ENCODE measurements at regions not wholly inside any gene's neighbourhood (a gene's known extent, or its start where the extent isn't known, plus 50 kb on each side); places are given as distances from the start of the nearest gene placed in this dataset.

GRCh38 chr21:25126564-25126963 is 480.7 kb downstream of the MRPL39 start:
- no peak for DNase-seq

- DNase-seq, result no peak
Measured at GRCh38 chr21:25118648-25119047, 488.6 kb downstream of the MRPL39 start.

- no peak for DNase-seq
Measured at GRCh38 chr21:25115021-25115420, 492.3 kb downstream of the MRPL39 start.

DNA sequence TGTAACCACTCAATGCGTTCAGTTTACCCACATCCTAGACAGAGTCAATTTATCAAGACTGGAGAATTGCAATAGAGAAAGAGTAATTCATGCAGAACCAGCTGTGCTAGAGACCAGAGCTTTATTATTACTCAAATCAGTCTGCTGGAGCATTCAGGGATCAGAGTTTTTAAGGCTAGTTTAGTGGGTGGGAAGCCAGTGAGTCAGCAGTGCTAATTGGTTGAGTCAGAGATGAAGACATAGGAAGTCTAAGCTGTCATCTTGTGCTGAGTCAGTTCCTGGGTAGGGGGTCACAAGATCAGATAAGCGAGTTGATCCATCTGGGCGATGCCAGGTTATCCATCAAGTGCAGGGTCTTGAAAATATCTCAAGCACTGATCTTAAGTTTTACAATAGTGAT is 499.6 kb downstream of the MRPL39 start:
- DNase-seq, result peak; percentile 38

DNA sequence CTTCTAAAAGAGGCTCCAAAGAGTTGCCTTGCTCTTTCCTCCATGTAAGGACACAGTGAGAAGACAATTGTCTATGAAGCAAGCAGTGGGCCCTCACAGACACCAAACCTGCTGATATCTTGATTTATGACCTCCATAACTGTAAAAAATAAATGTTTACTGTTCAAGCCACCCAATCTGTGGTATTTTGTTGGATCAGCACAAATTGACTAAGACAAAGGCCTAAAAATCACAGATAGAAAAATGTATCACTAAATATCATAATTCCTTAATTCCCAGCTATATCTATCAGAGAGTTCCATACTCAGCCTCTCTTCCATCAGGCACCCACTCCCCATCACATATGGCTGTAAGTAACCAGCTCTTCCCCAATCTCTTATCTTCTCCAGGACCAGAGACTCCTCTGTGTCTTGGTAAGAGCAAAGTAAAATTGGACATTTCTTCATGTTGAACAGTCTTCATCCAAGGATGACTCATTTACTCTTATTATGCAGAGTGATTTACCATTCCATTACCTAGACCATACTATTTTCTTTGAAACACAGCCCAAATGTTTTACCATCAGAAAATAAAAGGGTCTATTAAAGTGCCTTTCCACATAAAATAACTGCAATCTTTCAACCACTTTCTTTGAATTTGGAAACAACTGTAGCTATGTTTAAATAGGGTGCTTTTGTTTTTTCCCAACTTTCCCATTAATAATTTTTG is 503.6 kb downstream of the MRPL39 start:
- DNase-seq, result no peak

GRCh38 chr21:25097648-25098047 is 509.6 kb downstream of the MRPL39 start:
- DNase-seq, result no peak

GRCh38 chr21:25094695-25095094 is 512.6 kb downstream of the MRPL39 start:
- DNase-seq, result no peak

DNA sequence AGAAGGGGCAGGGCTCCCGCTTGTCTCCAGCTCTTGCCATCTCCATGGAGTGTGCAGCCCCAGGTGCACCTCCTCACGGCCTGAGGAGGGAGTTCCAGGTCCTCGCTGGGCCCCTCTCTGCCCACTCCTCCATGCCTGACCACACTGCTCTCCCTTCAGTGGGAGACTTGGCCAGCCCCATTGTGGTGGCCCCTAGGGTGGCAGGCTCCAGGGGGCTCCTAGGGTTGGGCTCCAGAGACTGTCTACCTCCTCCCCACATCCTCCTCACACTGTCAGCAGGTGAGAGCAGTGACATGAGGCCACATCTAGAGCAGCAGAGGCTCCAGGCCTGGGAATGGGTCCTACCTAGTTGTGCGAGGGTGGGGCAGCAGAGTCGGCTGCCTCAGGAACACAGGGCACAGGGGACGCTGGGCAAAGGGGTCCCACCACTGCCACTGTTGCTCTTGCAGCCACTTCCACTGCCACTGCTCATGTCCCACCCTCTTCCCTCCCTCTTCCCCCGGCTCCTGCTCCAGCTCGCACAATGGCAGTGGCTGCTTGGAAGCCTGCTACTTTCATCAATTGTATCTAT is 514.8 kb downstream of the MRPL39 start:
- DNase-seq, result no peak

DNA sequence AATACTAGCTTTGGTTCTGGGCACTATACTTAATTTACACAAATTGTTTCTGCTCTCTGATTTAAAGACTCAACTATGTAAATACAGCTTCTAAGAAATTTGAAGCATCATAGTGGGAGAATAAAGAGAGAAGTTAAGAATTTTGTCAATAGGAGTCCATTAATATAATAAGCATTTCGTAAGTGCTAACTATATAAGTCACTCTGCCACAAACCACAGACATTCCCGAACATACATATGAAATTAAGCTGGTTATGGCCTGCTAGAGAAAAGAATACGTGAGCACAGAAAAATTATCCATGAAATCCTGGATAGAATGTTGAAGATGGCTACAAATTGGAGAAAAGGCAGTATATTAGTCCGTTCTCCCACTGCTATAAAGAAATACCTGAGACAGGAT is 526.2 kb downstream of the MRPL39 start:
- DNase-seq, result no peak

- DNase-seq, result no peak
Measured at GRCh38 chr21:25080661-25081060, 526.6 kb downstream of the MRPL39 start.

GRCh38 chr21:25080141-25080540 is 527.1 kb downstream of the MRPL39 start:
- DNase-seq, result no peak

- DNase-seq, result no peak
Measured at GRCh38 chr21:25079053-25079452, 528.2 kb downstream of the MRPL39 start.

DNA sequence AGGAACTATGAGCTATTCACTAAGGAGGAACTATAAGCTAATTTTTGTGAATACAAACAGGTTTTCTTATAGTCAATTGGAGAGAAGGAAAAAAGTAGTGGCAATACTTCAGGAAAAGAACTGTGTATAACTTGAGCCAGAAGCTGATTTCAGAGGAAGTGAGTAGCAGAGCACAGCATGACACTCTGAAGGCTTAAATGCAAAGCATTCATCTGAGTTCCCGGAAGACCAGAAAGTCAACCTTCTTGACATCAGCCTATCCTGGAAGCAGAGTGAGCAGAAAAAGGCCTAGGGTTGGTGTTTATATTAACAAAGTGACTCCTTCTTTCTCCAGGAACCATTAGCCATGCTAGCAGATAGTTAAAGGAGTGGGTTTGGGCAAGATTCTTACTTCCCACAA is 545.2 kb downstream of the MRPL39 start:
- DNase-seq, result no peak

DNA sequence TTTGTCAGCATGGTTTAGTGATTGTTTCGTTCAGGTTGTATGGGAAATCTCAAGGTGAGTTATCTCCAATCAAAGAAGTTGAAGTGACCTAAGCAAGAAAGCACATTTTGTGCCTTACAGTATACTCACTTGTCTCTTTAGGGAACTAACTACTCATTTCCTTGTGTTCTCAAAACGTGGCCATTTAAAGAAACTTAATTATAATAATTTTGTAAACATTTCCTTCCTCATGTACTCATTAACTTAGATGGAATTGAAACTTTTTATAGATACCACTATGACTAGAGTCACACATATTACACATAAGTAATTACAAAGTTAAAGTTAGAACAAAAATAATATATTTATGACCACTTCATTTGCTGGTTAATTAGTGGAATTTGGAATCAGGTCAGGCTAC is 552.6 kb downstream of the MRPL39 start:
- no peak for DNase-seq

GRCh38 chr21:25039461-25040380 is 567.6 kb downstream of the MRPL39 start:
- DNase-seq, result no peak

DNA sequence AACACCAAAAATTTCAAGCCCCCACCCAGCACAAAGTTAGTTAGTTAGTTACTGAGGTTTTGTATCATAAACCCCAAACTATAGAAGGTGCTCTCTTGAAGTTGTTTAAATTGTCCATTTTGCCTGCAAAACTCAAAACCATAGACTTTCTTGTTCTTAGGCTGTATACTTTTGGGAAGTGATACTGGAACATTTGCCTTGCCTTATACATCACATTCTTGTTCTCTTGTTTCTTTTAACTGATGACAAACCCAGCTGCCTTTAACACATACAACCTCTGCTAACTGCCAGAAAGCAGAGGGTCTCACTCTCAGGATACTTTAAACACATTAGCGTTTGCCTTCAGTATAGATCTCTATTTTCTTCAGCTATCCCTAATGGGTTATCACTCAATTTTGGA is 570.5 kb downstream of the MRPL39 start:
- no peak for DNase-seq

DNA sequence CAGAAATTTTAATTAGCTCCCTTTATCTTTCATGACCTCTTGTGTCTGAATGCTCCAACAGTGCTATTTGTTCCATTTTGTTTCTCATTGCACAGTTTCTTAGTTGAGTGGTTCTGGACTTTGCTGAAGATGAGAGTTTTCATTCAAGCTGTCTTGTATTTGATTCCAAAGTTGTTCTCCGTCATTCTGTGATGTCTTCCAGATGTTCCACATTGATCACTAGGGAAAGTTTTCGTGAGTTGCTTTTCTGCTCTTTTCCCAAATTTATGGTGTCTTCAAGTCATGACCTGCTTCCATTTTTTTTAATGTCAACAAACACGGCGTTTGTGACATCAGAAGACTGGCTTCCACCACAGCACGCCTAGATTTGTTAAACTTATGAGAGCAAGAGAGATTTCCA is 575.5 kb downstream of the MRPL39 start:
- no peak for DNase-seq

- no peak for DNase-seq
Measured at GRCh38 chr21:25029580-25029979, 577.7 kb downstream of the MRPL39 start.

GRCh38 chr21:25025596-25025995 is 581.7 kb downstream of the MRPL39 start:
- peak; percentile 11 for DNase-seq

DNA sequence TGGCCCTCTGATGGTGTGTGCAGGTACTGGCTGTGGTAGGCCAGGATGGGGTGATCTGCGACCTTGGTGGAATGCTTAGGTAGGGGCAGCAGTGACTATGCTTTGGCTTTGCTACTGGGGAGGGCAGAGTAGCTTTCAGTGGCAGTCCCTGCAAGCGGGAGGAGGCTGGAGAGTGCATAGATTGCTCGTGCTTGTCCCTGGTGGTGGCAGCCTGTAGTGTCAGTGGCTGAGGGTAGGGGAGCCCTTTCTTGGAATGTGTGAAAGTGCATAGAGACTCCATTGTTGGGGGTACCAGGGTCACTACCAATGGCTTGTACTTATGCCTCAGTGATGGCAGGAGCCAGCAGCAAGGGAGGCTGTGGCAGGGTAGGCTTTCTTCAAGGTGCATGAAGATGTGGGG is 582.6 kb downstream of the MRPL39 start:
- no peak for DNase-seq

DNA sequence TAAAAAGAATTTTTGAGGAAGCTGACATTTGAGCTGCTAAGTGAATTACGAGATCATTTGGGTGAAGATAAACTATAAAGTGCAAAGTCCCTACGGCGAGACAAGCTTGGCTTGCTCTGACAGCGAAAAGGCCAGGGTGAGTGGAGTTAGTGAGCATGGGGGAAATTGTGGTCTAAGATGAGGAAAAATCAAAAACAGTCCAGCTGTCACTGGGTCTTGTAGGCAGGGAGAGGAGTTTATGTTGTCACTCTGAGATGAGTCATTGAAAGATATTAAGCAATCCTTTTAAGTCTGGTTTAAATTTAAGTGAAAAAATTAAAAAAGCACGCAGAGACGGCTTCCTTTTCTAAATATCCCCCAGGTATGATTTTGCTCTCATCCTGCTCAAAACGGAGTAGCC is 601.9 kb downstream of the MRPL39 start:
- DNase-seq, result peak; percentile 44

DNA sequence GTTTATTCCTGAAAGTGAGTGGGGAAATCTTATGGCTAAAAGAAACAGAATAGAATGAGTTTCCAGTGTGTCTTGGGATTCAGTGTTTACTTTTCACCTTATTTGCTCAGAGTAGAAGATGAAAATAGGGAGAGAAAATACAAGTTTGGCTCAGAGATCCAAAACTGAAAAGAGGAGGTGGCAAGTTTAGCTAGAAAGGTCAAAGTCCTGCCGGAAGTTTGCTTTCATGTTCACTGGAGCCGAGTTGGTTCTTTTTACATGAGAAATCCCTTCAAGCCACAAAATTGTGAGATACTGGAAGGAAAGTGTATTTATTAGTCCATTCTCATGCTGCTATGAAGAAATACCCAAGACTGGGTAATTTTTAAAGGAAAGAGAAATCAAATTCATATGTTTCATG is 604.6 kb downstream of the MRPL39 start:
- no peak for DNase-seq

GRCh38 chr21:24995216-24995615 is 612.1 kb downstream of the MRPL39 start:
- DNase-seq, result no peak

GRCh38 chr21:24994717-24995116 is 612.6 kb downstream of the MRPL39 start:
- no peak for DNase-seq

Measured in GF-D8 (cell line).